DND-41 (cell line): ENCODE measurements at regions not wholly inside any gene's neighbourhood (a gene's known extent, or its start where the extent isn't known, plus 50 kb on each side); places are given as distances from the start of the nearest gene placed in this dataset.

Source experiments
- ATAC-seq: fragments of 200-7000 bp; cut with Tn5 transposase; 3 replicates; pipeline ENCODE4 v1.9.1; 2021; ENCODE audit warnings: low read depth; ENCODE audit not compliant: insufficient read depth
- DNase-seq: peaks from one replicate; pipeline ENCODE4 v3.0.0-alpha.2; 2020
- H2AFZ ChIP-seq: 2 replicates; pipeline ENCODE4 v1.6.0; 2012; ENCODE audit warnings: low read depth, low read length
- H3K27ac ChIP-seq: 2 replicates; pipeline ENCODE4 v1.5.1; 2012; ENCODE audit warnings: low read length, inconsistent platforms
- H3K27me3 ChIP-seq: fragments of 200-600 bp; sonication (generic); 2 replicates; pipeline ENCODE4 v1.6.0; 2012; ENCODE audit warnings: low read length, mild to moderate bottlenecking, inconsistent platforms; ENCODE audit not compliant: insufficient read depth, poor library complexity
- H3K36me3 ChIP-seq: 2 replicates; pipeline ENCODE4 v1.5.1; 2012; ENCODE audit warnings: low read length, inconsistent platforms; ENCODE audit not compliant: insufficient read depth
- H3K4me1 ChIP-seq: 2 replicates; pipeline ENCODE4 v1.5.1; 2012; ENCODE audit warnings: mild to moderate bottlenecking, low read length; ENCODE audit not compliant: insufficient read depth
- H3K4me2 ChIP-seq: 2 replicates; pipeline ENCODE4 v1.6.0; 2012; ENCODE audit warnings: mild to moderate bottlenecking, moderate library complexity, low read length, inconsistent platforms; ENCODE audit not compliant: insufficient read depth
- H3K4me3 ChIP-seq, 2 experiments: fragments of 200-600 bp in 1 of 2; shearing (Covaris generic) in 1 of 2; 2 replicates each; pipeline ENCODE4 v1.5.1; 2012 to 2016; ENCODE audit warnings: inconsistent platforms in 2 of 2, low read length in 2 of 2, mild to moderate bottlenecking in 2 of 2, low read depth in 1 of 2, moderate library complexity in 1 of 2
- H3K79me2 ChIP-seq: 2 replicates; pipeline ENCODE4 v1.6.0; 2012; ENCODE audit warnings: low read length, inconsistent platforms; ENCODE audit not compliant: insufficient read depth
- H3K9ac ChIP-seq: 2 replicates; pipeline ENCODE4 v1.6.0; 2012; ENCODE audit warnings: low read depth, mild to moderate bottlenecking, inconsistent platforms, low read length, moderate library complexity
- H3K9me3 ChIP-seq: 2 replicates; pipeline ENCODE4 v1.5.1; 2012; ENCODE audit warnings: low read length, moderate library complexity, mild to moderate bottlenecking, inconsistent platforms; ENCODE audit not compliant: insufficient read depth, severe bottlenecking
- H4K20me1 ChIP-seq: 2 replicates; pipeline ENCODE4 v1.6.0; 2012; ENCODE audit warnings: low read length; ENCODE audit not compliant: insufficient read depth
- CTCF ChIP-seq: IDR thresholded peaks from 2 replicates; pipeline ENCODE4 v1.5.1; 2012; ENCODE audit warnings: borderline replicate concordance, low read length, moderate library complexity, mild to moderate bottlenecking; ENCODE audit not compliant: poor library complexity, severe bottlenecking; ENCODE audit errors: extremely low read depth
- EZH2 ChIP-seq: IDR thresholded peaks from 3 replicates; pipeline ENCODE4 v1.6.1; 2012; ENCODE audit warnings: borderline replicate concordance, low read depth, mild to moderate bottlenecking, moderate library complexity, low read length, inconsistent platforms; ENCODE audit not compliant: severe bottlenecking

- no peaks in the 10 kb centered on the region for H3K79me2 ChIP-seq
- H3K9ac ChIP-seq = no peak overlapping the region
- H3K4me2 ChIP-seq = no peak overlapping the region
- ATAC-seq = no peak
- no peak for DNase-seq
- H3K4me3 ChIP-seq = no peak overlapping the region
- no peaks in the 10 kb centered on the region for H3K36me3 ChIP-seq
- TF ChIP-seq CTCF (no peak), EZH2 (no peak)
- H3K9me3 ChIP-seq = no peaks in the 10 kb centered on the region
- H3K27ac ChIP-seq = no peak overlapping the region
- no peaks in the 10 kb centered on the region for H3K4me1 ChIP-seq
- H4K20me1 ChIP-seq = no peaks in the 10 kb centered on the region
- no peaks in the 10 kb centered on the region for H3K27me3 ChIP-seq
- no peak overlapping the region for H2AFZ ChIP-seq
Measured at GRCh38 chr7:115447495-115447894, 525.6 kb downstream of the MDFIC start.

- Histone ChIP-seq H4K20me1 (no peaks in the 10 kb centered on the region), H3K27me3 (no peaks in the 10 kb centered on the region), H3K79me2 (no peaks in the 10 kb centered on the region), H3K9ac (no peak overlapping the region), H3K4me2 (no peak overlapping the region), H3K4me3 (no peak overlapping the region), H2AFZ (no peak overlapping the region), H3K4me1 (no peaks in the 10 kb centered on the region), H3K36me3 (no peaks in the 10 kb centered on the region), H3K27ac (no peak overlapping the region), H3K9me3 (no peaks in the 10 kb centered on the region)
- no peak for DNase-seq
- TF ChIP-seq CTCF (no peak), EZH2 (no peak)
- ATAC-seq = no peak
Measured at GRCh38 chr7:115441033-115441432, 519.1 kb downstream of the MDFIC start.

GRCh38 chr7:115435178-115435577 is 513.3 kb downstream of the MDFIC start:
- no peak overlapping the region for H3K4me2 ChIP-seq
- H3K79me2 ChIP-seq = no peaks in the 10 kb centered on the region
- H3K27ac ChIP-seq = no peak overlapping the region
- H3K4me1 ChIP-seq = no peaks in the 10 kb centered on the region
- ATAC-seq (no peak), DNase-seq (no peak)
- TF ChIP-seq CTCF (no peak), EZH2 (no peak)
- no peaks in the 10 kb centered on the region for H3K9me3 ChIP-seq
- H3K36me3 ChIP-seq = no peaks in the 10 kb centered on the region
- H3K27me3 ChIP-seq = no peaks in the 10 kb centered on the region
- H3K9ac ChIP-seq = no peak overlapping the region
- H3K4me3 ChIP-seq = no peak overlapping the region
- H2AFZ ChIP-seq = no peak overlapping the region
- H4K20me1 ChIP-seq = no peaks in the 10 kb centered on the region

GRCh38 chr7:115429918-115430317 is 508.0 kb downstream of the MDFIC start:
- H3K4me2 ChIP-seq = no peak overlapping the region
- no peak overlapping the region for H2AFZ ChIP-seq
- H3K27ac ChIP-seq = no peak overlapping the region
- no peak for TF ChIP-seq EZH2
- ATAC-seq (no peak), DNase-seq (no peak)
- H4K20me1 ChIP-seq = no peaks in the 10 kb centered on the region
- no peaks in the 10 kb centered on the region for H3K36me3 ChIP-seq
- no peaks in the 10 kb centered on the region for H3K4me1 ChIP-seq
- H3K27me3 ChIP-seq = no peaks in the 10 kb centered on the region
- no peaks in the 10 kb centered on the region for H3K9me3 ChIP-seq
- H3K4me3 ChIP-seq = no peak overlapping the region
- no peak overlapping the region for H3K9ac ChIP-seq
- no peaks in the 10 kb centered on the region for H3K79me2 ChIP-seq
